ENCODE measurements at regions not wholly inside any gene's neighbourhood (a gene's known extent, or its start where the extent isn't known, plus 50 kb on each side); places are given as distances from the start of the nearest gene placed in this dataset.
"Not testable (repeated sequence)": the region's sequence is repeated elsewhere in the genome, so short reads cannot be mapped to it uniquely, and the experiment has no call there.

DNA sequence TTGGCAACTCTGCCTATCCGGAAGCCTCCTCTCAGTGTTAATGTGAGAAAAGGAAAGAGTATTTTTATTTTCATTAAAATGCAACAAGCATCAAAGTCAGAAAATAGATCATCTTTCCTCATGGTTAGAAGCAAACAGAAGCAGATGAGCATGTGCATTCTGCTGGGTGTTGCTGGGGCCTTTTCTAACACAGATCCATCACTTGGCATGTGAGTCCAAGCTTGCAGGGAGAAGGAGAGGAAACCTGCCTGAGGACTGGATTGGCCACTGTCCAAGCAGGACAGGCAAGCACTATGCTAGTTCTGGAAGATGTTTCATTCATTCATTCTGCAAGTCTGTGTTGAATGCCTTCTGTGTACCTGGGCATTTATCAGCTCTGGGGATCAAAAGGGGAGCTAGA is 348.7 kb upstream of the PCSK5 start:
- H3K36me3 Mint-ChIP-seq (ENCODE audit: low read depth) = no peaks in the 10 kb centered on the region
- no peaks in the 10 kb centered on the region for H3K4me1 Mint-ChIP-seq (ENCODE audit: low read depth)
- DNase-seq = no peak
- H3K27ac Mint-ChIP-seq = no peak overlapping the region
- H3K9me3 Mint-ChIP-seq = peaks cover 30% of the 10 kb centered on the region
- TF ChIP-seq, protein P1, sequence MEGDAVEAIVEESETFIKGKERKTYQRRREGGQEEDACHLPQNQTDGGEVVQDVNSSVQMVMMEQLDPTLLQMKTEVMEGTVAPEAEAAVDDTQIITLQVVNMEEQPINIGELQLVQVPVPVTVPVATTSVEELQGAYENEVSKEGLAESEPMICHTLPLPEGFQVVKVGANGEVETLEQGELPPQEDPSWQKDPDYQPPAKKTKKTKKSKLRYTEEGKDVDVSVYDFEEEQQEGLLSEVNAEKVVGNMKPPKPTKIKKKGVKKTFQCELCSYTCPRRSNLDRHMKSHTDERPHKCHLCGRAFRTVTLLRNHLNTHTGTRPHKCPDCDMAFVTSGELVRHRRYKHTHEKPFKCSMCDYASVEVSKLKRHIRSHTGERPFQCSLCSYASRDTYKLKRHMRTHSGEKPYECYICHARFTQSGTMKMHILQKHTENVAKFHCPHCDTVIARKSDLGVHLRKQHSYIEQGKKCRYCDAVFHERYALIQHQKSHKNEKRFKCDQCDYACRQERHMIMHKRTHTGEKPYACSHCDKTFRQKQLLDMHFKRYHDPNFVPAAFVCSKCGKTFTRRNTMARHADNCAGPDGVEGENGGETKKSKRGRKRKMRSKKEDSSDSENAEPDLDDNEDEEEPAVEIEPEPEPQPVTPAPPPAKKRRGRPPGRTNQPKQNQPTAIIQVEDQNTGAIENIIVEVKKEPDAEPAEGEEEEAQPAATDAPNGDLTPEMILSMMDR (IDR thresholded peaks at IDR 0.05) = no peak
- H3K4me3 Mint-ChIP-seq = no peak overlapping the region
- no peaks in the 10 kb centered on the region for H3K27me3 Mint-ChIP-seq (ENCODE audit: insufficient read depth)

DNA sequence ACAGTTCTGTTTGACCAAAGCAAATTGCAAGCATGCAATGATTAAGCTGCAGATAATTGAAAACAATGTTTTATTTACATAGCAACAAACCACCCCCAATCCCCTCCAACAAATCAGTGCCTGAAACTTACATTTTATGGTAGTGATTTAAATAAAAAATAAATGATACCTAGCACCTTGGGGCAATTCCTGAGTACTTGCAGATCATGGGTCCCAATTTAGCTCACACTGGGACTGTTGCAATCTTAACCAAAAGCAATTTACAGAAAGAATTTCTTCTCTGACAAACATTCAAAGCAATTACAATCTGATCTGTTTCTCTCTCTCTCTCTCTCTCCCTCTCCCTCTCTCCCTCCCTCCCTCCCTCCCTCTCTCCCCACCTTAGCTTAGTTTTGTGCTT is 345.7 kb upstream of the PCSK5 start:
- Mint-ChIP-seq H3K27ac (no peak overlapping the region), H3K4me3 (no peak overlapping the region), H3K4me1 (ENCODE audit: low read depth) (no peaks in the 10 kb centered on the region), H3K9me3 (peaks cover 42% of the 10 kb centered on the region), H3K36me3 (ENCODE audit: low read depth) (no peaks in the 10 kb centered on the region), H3K27me3 (ENCODE audit: insufficient read depth) (no peaks in the 10 kb centered on the region; the same call in 1 of the 2 replicates)
- DNase-seq = no peak
- TF ChIP-seq, protein P1 (IDR thresholded peaks at IDR 0.05) = no peak

DNA sequence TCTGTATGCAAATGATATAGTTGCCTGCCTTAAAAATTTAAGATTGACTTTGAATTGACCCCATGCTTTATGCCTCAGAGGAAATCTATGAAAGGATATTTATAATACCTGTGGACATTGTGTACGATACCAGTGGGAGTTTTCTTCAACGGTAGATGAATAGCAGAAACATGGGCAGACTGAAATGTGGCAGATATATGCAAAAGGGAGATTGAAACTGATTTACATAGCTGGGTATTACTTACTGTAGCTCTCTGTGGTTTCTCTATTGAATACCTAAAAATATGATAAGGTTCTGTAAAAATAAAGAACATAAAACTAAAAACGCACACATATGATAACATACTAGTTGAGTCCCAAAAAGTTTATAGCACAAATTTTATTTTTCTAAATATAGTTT is 345.2 kb upstream of the PCSK5 start:
- no peak overlapping the region for H3K4me3 Mint-ChIP-seq
- H3K27me3 Mint-ChIP-seq (ENCODE audit: insufficient read depth) = no peaks in the 10 kb centered on the region; the same call in 1 of the 2 replicates
- H3K27ac Mint-ChIP-seq = no peak overlapping the region
- peaks cover 47% of the 10 kb centered on the region for H3K9me3 Mint-ChIP-seq
- TF ChIP-seq, protein P1 (IDR thresholded peaks at IDR 0.05) = no peak
- no peak for DNase-seq
- H3K36me3 Mint-ChIP-seq (ENCODE audit: low read depth) = no peaks in the 10 kb centered on the region
- H3K4me1 Mint-ChIP-seq (ENCODE audit: low read depth) = no peaks in the 10 kb centered on the region

DNA sequence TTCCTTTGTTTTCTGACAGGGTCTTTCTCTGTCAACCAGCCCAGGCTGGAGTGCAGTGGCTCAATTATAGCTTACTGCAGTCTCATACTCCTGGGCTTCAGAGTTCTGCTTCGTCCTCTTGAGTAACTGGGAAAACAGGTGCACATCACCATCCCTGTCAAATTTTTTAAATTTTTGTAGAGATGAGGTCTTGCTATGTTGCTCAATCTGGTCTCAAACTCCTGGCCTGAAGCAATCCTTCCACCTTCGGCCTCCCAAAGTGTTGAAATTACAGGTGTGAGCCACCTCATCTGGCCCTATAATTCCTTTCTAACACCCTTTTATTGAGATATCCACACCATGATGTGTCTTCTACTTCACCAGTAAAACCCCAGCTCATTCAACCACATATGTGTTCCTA is 341.6 kb upstream of the PCSK5 start:
- TF ChIP-seq, protein P1 (IDR thresholded peaks at IDR 0.05) = no peak

DNA sequence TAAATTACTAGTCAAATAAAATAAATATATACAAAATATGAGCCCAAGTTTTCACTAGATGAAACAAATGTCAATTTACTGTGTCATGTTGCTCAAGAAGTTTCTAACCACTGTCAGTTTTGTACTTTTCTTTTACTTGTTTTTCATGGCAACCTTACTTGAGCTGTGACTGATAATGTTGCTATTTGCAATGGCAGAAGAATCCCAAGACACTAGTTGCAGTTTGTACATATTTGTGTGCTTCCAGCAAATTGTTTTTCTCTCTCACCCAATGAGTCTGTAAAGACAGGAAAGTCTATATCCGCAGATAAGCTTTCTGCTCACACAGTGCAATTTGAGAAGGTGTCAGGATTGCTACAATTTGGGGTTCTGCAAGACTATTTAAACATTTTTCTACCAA is 338.6 kb upstream of the PCSK5 start:
- Mint-ChIP-seq H3K27ac (no peak overlapping the region), H3K9me3 (peaks cover 55% of the 10 kb centered on the region), H3K36me3 (ENCODE audit: low read depth) (no peaks in the 10 kb centered on the region), H3K4me3 (no peak overlapping the region), H3K4me1 (ENCODE audit: low read depth) (no peaks in the 10 kb centered on the region), H3K27me3 (ENCODE audit: insufficient read depth) (no peaks in the 10 kb centered on the region; the same call in none of the 2 replicates)
- TF ChIP-seq, protein P1 (IDR thresholded peaks at IDR 0.05) = no peak
- DNase-seq = no peak

More for the DNA sequence above, 341.6 kb upstream of the PCSK5 start:
- H3K27me3 Mint-ChIP-seq (ENCODE audit: insufficient read depth) = no peaks in the 10 kb centered on the region; the same call in 1 of the 2 replicates
- H3K4me3 Mint-ChIP-seq = no peak overlapping the region
- no peaks in the 10 kb centered on the region for H3K36me3 Mint-ChIP-seq (ENCODE audit: low read depth)
- H3K9me3 Mint-ChIP-seq = peaks cover 53% of the 10 kb centered on the region
- DNase-seq = no peak
- no peak overlapping the region for H3K27ac Mint-ChIP-seq
- H3K4me1 Mint-ChIP-seq (ENCODE audit: low read depth) = no peaks in the 10 kb centered on the region

DNA sequence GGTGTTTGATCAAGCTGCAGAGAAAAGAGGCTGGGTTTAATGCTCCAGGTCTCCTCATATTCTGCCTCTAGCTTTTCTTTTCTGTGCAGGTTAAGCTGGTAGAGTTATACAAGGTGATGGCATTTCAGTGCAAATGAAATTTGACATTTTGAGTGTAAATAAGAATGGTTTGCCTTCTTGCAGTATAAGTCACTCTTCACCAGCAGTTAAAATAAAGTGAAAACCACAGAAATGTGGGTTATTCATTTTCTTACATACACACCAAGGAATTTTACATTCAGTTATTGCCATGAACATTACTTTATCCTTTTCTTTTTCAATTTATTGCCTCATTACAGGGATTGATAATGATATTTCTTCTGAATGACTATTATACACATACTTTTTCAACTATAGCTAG is 337.5 kb upstream of the PCSK5 start:
- TF ChIP-seq, protein P1 (IDR thresholded peaks at IDR 0.05) = no peak
- DNase-seq = no peak
- Mint-ChIP-seq H3K27me3 (ENCODE audit: insufficient read depth) (no peaks in the 10 kb centered on the region; the same call in none of the 2 replicates), H3K4me3 (no peak overlapping the region), H3K4me1 (ENCODE audit: low read depth) (no peaks in the 10 kb centered on the region), H3K9me3 (peaks cover 52% of the 10 kb centered on the region), H3K27ac (no peak overlapping the region), H3K36me3 (ENCODE audit: low read depth) (no peaks in the 10 kb centered on the region)

DNA sequence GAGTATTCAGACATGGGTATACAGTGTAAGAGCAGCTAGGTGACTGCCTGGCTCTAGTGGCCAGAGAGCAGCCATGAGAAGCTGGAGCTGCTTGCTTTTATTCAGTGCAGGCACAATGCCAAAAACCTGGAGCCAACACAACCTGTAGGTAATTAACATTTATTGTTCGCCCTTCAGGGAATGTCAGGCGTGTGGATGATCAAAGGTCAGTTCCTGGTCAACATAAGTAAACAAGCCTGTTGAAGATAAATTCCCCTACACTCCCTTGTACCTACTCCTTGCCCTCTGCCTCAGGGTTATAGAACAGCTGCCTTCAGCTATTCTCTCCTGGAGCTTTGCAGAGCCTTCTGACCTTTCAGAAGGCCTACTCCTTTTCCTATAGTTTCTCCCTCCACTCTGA is 323.7 kb upstream of the PCSK5 start:
- not testable (repeated sequence) for DNase-seq; H3K36me3 Mint-ChIP-seq (ENCODE audit: low read depth); H3K27ac Mint-ChIP-seq; H3K4me1 Mint-ChIP-seq (ENCODE audit: low read depth); H3K4me3 Mint-ChIP-seq; H3K27me3 Mint-ChIP-seq (ENCODE audit: insufficient read depth)
- H3K9me3 Mint-ChIP-seq = peaks cover 74% of the 10 kb centered on the region

Measured in HFFc6 (cell line).